SK-N-SH (cell line): ENCODE measurements at regions not wholly inside any gene's neighbourhood (a gene's known extent, or its start where the extent isn't known, plus 50 kb on each side); places are given as distances from the start of the nearest gene placed in this dataset.

Experiments used
- CTCF ChIA-PET: fragments of 300-600, 350-600 bp; formaldehyde crosslinking; extraction: SDS; loops from one replicate; lab custom pipeline; 2021; lab: Yijun Ruan, JAX
- POLR2A ChIA-PET: fragments of 350-600 bp; sonication (Branson Sonifier 250); formaldehyde crosslinking; extraction: SDS; loops from one replicate; lab custom pipeline; 2020; ENCODE audit warnings: antibody characterized with exemption, inconsistent platforms; lab: Yijun Ruan, JAX
- DNase-seq: peaks from one replicate; pipeline ENCODE4 v3.0.0; 2012
- H2AFZ ChIP-seq: fragments of 200-600 bp; sonication (generic); 2 replicates; pipeline ENCODE4 v1.8.1; 2016; ENCODE audit warnings: antibody characterized with exemption, mild to moderate bottlenecking, low read depth
- H3F3A ChIP-seq: fragments of 200-600 bp; sonication (generic); replicated peaks from 2 replicates; pipeline ENCODE3; 2016; ENCODE audit warnings: antibody characterized with exemption, mild to moderate bottlenecking; ENCODE audit not compliant: insufficient read depth
- H3K27ac ChIP-seq, 2 experiments: fragments of 200-500 bp in 1 of 2; fragments of 200-600 bp in 1 of 2; sonication (Bioruptor generic) in 1 of 2; sonication (generic), shearing (Covaris generic) in 1 of 2; 2 replicates each; pipeline versions ENCODE4 v1.5.1 to v1.6.1; 2014 to 2016; ENCODE audit warnings: low read depth in 2 of 2, inconsistent platforms in 1 of 2, low read length in 1 of 2, mild to moderate bottlenecking in 1 of 2, mixed read lengths in 1 of 2
- H3K27me3 ChIP-seq: fragments of 200-600 bp; sonication (generic), shearing (Covaris generic); 2 replicates; pipeline ENCODE4 v1.6.1; 2016; ENCODE audit warnings: mixed run types; ENCODE audit not compliant: insufficient read depth
- H3K36me3 ChIP-seq, 2 experiments: fragments of 200-500 bp in 1 of 2; fragments of 200-600 bp in 1 of 2; sonication (Bioruptor generic) in 1 of 2; sonication (generic) in 1 of 2; replicated peaks in 1 of 2; 2 replicates each; pipeline versions ENCODE3 to v1.5.1; 2014 to 2016; ENCODE audit warnings: low read length in 1 of 2, mild to moderate bottlenecking in 1 of 2; ENCODE audit not compliant: insufficient read depth in 2 of 2, control insufficient read depth in 1 of 2
- H3K4me1 ChIP-seq, 2 experiments: fragments of 200-500 bp in 1 of 2; fragments of 200-600 bp in 1 of 2; sonication (Bioruptor generic) in 1 of 2; sonication (generic), shearing (Covaris generic) in 1 of 2; 2 replicates each; pipeline versions ENCODE4 v1.5.1 to v1.6.1; 2014 to 2016; ENCODE audit warnings: low read depth in 1 of 2, low read length in 1 of 2, mixed run types in 1 of 2; ENCODE audit not compliant: insufficient read depth in 2 of 2, control insufficient read depth in 1 of 2
- H3K4me2 ChIP-seq: fragments of 200-600 bp; sonication (generic), shearing (Covaris generic); 2 replicates; pipeline ENCODE4 v1.6.1; 2017; ENCODE audit warnings: mixed run types
- H3K4me3 ChIP-seq, 2 experiments: fragments of 200-500 bp in 1 of 2; fragments of 200-600 bp in 1 of 2; sonication (Bioruptor generic) in 1 of 2; sonication (generic), shearing (Covaris generic) in 1 of 2; 2 replicates each; pipeline versions ENCODE4 v1.5.1 to v1.8.1; 2014 to 2016; ENCODE audit warnings: low read depth in 2 of 2, inconsistent platforms in 1 of 2, low read length in 1 of 2, mild to moderate bottlenecking in 1 of 2, mixed read lengths in 1 of 2, moderate library complexity in 1 of 2
- H3K79me2 ChIP-seq: fragments of 200-600 bp; sonication (generic); 2 replicates; pipeline ENCODE4 v1.8.1; 2017; ENCODE audit warnings: mild to moderate bottlenecking; ENCODE audit not compliant: insufficient read depth
- H3K9ac ChIP-seq: fragments of 200-600 bp; sonication (generic); 2 replicates; pipeline ENCODE4 v1.6.1; 2017; ENCODE audit warnings: mixed run types
- H3K9me2 ChIP-seq: fragments of 200-600 bp; sonication (generic); 2 replicates; pipeline ENCODE4 v1.6.1; 2017; ENCODE audit warnings: mixed run types
- H3K9me3 ChIP-seq: fragments of 200-600 bp; sonication (generic); 2 replicates; pipeline ENCODE4 v1.6.1; 2017; ENCODE audit warnings: mixed run types, mild to moderate bottlenecking, moderate library complexity
- H4K20me1 ChIP-seq: fragments of 200-600 bp; sonication (generic); 2 replicates; pipeline ENCODE4 v1.6.1; 2017; ENCODE audit warnings: mild to moderate bottlenecking, mixed run types; ENCODE audit not compliant: insufficient read depth
- CHD2 ChIP-seq: fragments of 150-350 bp; IDR thresholded peaks from 2 replicates; pipeline ENCODE4 v1.6.1; 2018; ENCODE audit warnings: low read length; ENCODE audit not compliant: partially characterized antibody
- ELF1 ChIP-seq: IDR thresholded peaks from 2 replicates; pipeline ENCODE4 v1.4.0; 2012
- EP300 ChIP-seq, 2 experiments: IDR thresholded peaks; 2 replicates each; pipeline versions ENCODE4 v1.4.0 to v1.6.1; 2012; ENCODE audit warnings: borderline replicate concordance in 1 of 2, low read depth in 1 of 2, low read length in 1 of 2
- EZH2phosphoT487 ChIP-seq: fragments of 200-600 bp; sonication (generic); IDR thresholded peaks from 2 replicates; pipeline ENCODE4 v1.6.1; 2017; ENCODE audit warnings: low read depth, mixed run types, mild to moderate bottlenecking, antibody characterized with exemption, moderate library complexity, borderline replicate concordance
- FOSL2 ChIP-seq: IDR thresholded peaks from 2 replicates; pipeline ENCODE4 v1.4.0; 2012; ENCODE audit warnings: low read depth, mild to moderate bottlenecking, moderate library complexity, borderline replicate concordance
- FOXJ3 ChIP-seq: sonication (generic); formaldehyde crosslinking; IDR thresholded peaks from 2 replicates; pipeline ENCODE4 v1.5.1; 2020; ENCODE audit warnings: mild to moderate bottlenecking, missing genetic modification reagents
- GABPA ChIP-seq: IDR thresholded peaks from 2 replicates; pipeline ENCODE4 v1.4.0; 2012; ENCODE audit warnings: low read depth, mild to moderate bottlenecking
- IRF3 ChIP-seq: fragments of 150-350 bp; IDR thresholded peaks from 2 replicates; pipeline ENCODE4 v1.6.1; 2016; ENCODE audit warnings: mild to moderate bottlenecking, low read depth, low read length
- NFIC ChIP-seq: IDR thresholded peaks from 2 replicates; pipeline ENCODE4 v1.4.0; 2012; ENCODE audit warnings: borderline replicate concordance
- NRF1 ChIP-seq: IDR thresholded peaks from 2 replicates; pipeline ENCODE4 v1.6.1; 2012; ENCODE audit warnings: low read depth, mild to moderate bottlenecking, low read length
- PBX3 ChIP-seq: IDR thresholded peaks from 2 replicates; pipeline ENCODE4; 2012
- RCOR1 ChIP-seq: fragments of 150-350 bp; IDR thresholded peaks from 2 replicates; pipeline ENCODE4 v1.6.1; 2017; ENCODE audit warnings: antibody characterized with exemption, low read length
- RXRA ChIP-seq: IDR thresholded peaks from 2 replicates; pipeline ENCODE4 v1.4.0; 2012; ENCODE audit warnings: low read depth, mild to moderate bottlenecking, borderline replicate concordance
- TAF1 ChIP-seq: IDR thresholded peaks from 2 replicates; pipeline ENCODE4 v1.6.1; 2012; ENCODE audit warnings: low read depth, mild to moderate bottlenecking, low read length, moderate library complexity, borderline replicate concordance
- TCF12 ChIP-seq: IDR thresholded peaks from 2 replicates; pipeline ENCODE4 v1.4.0; 2012
- TEAD4 ChIP-seq: IDR thresholded peaks from 2 replicates; pipeline ENCODE4 v1.4.0; 2012; ENCODE audit warnings: mild to moderate bottlenecking, borderline replicate concordance; ENCODE audit not compliant: insufficient read depth
- YY1 ChIP-seq: IDR thresholded peaks from 2 replicates; pipeline ENCODE4 v1.4.0; 2012; ENCODE audit warnings: low read depth, mild to moderate bottlenecking
- WGBS: methylation state at CpG from one replicate; pipeline ENCODE4 v1.1.6; 2017; ENCODE audit warnings: low lambda C conversion rate; 5-methylcytosine and 5-hydroxymethylcytosine counted together
- TF ChIP-seq, protein P1 (sequence below): IDR thresholded peaks from 2 replicates; pipeline ENCODE4 v1.6.1; 2012; ENCODE audit warnings: mild to moderate bottlenecking, low read depth, low read length, moderate library complexity
- TF ChIP-seq, protein P2 (sequence below): IDR thresholded peaks from 2 replicates; pipeline ENCODE4 v1.4.0; 2012; ENCODE audit warnings: low read depth, borderline replicate concordance
- TF ChIP-seq, protein P3 (sequence below): IDR thresholded peaks from 2 replicates; pipeline ENCODE4 v1.4.0; 2012; ENCODE audit warnings: low read depth

DNA sequence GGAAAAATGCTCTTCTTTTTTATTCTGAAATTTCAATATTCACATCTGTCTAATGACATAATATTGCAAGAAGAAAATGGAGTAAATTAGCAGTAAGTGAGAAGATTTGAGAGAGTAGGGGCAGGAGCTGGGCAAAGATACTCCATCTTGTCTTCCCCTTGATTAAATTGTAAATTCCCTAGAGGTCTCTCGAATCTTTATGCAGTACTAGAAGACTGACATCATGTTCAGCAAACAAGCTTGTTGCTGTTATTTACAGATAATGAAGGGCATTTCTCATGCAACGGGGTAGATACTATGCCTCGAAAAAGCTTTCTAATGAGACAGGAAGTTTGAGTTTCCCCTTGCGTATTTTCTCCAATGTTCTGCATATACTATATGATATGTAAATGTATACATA lies 306.9 kb upstream of the PTCHD4 start:
- Histone ChIP-seq H3K9me3 (no peaks in the 10 kb centered on the region), H3K79me2 (no peaks in the 10 kb centered on the region), H3K9me2 (no peaks in the 10 kb centered on the region), H3F3A (no peaks in the 10 kb centered on the region), H3K4me2 (no peak overlapping the region), H3K9ac (no peak overlapping the region), H3K36me3 (no peaks in the 10 kb centered on the region), H3K27ac (no peak overlapping the region), H3K4me3 (no peak overlapping the region), H2AFZ (no peak overlapping the region; the same call in 1 of the 2 replicates), H4K20me1 (no peaks in the 10 kb centered on the region), H3K4me1 (no peaks in the 10 kb centered on the region), H3K27me3 (no peaks in the 10 kb centered on the region)
- TF ChIP-seq RCOR1 (no peak), EZH2phosphoT487 (no peak), EP300 (IDR thresholded peaks at IDR 0.05; ENCODE audit: borderline replicate concordance in 1 of 2, low read depth in 1 of 2, low read length in 1 of 2) (no peak), NFIC (no peak), IRF3 (no peak), FOXJ3 (no peak), YY1 (no peak), TAF1 (no peak), RXRA (no peak), PBX3 (no peak), ELF1 (no peak), TEAD4 (no peak), FOSL2 (no peak), CHD2 (no peak), GABPA (no peak), NRF1 (no peak), TCF12 (no peak)
- TF ChIP-seq, protein P1, sequence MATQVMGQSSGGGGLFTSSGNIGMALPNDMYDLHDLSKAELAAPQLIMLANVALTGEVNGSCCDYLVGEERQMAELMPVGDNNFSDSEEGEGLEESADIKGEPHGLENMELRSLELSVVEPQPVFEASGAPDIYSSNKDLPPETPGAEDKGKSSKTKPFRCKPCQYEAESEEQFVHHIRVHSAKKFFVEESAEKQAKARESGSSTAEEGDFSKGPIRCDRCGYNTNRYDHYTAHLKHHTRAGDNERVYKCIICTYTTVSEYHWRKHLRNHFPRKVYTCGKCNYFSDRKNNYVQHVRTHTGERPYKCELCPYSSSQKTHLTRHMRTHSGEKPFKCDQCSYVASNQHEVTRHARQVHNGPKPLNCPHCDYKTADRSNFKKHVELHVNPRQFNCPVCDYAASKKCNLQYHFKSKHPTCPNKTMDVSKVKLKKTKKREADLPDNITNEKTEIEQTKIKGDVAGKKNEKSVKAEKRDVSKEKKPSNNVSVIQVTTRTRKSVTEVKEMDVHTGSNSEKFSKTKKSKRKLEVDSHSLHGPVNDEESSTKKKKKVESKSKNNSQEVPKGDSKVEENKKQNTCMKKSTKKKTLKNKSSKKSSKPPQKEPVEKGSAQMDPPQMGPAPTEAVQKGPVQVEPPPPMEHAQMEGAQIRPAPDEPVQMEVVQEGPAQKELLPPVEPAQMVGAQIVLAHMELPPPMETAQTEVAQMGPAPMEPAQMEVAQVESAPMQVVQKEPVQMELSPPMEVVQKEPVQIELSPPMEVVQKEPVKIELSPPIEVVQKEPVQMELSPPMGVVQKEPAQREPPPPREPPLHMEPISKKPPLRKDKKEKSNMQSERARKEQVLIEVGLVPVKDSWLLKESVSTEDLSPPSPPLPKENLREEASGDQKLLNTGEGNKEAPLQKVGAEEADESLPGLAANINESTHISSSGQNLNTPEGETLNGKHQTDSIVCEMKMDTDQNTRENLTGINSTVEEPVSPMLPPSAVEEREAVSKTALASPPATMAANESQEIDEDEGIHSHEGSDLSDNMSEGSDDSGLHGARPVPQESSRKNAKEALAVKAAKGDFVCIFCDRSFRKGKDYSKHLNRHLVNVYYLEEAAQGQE: no peak
- TF ChIP-seq, protein P2, sequence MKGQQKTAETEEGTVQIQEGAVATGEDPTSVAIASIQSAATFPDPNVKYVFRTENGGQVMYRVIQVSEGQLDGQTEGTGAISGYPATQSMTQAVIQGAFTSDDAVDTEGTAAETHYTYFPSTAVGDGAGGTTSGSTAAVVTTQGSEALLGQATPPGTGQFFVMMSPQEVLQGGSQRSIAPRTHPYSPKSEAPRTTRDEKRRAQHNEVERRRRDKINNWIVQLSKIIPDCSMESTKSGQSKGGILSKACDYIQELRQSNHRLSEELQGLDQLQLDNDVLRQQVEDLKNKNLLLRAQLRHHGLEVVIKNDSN: no peak
- TF ChIP-seq, protein P3, sequence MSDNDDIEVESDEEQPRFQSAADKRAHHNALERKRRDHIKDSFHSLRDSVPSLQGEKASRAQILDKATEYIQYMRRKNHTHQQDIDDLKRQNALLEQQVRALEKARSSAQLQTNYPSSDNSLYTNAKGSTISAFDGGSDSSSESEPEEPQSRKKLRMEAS: no peak
- POLR2A ChIA-PET: no interaction called here
- no peak for DNase-seq
- CTCF ChIA-PET: interaction anchor here (1.8 kb wide), 1 partner anchor 12 kb away, joined by 5 read pairs; no protein-coding TSS in a partner anchor
- WGBS: 30% methylated on average over 4 of the region's 4 CpGs
